Suppressor macrophage (primary cell): ENCODE measurements at regions not wholly inside any gene's neighbourhood (a gene's known extent, or its start where the extent isn't known, plus 50 kb on each side); places are given as distances from the start of the nearest gene placed in this dataset.
"Not testable (repeated sequence)": the region's sequence is repeated elsewhere in the genome, so short reads cannot be mapped to it uniquely, and the experiment has no call there.

Source experiments
- DNase-seq, 4 experiments: peaks; one replicate each; pipeline ENCODE4 v3.0.0-alpha.2; 2020 to 2022

GRCh38 chr6:22751223-22751622 is 181.9 kb downstream of the HDGFL1 start:
- no peak for DNase-seq

- DNase-seq = no peak
These were observed 183.2 kb downstream of the HDGFL1 start for GRCh38 chr6:22752522-22752921.

GRCh38 chr6:22754061-22754460 is 184.7 kb downstream of the HDGFL1 start:
- no peak for DNase-seq

- no peak for DNase-seq
These were observed 186.2 kb downstream of the HDGFL1 start for GRCh38 chr6:22755605-22756004.

- DNase-seq = no peak
These were observed 187.0 kb downstream of the HDGFL1 start for GRCh38 chr6:22756365-22756764.

GRCh38 chr6:22764496-22764895 is 195.1 kb downstream of the HDGFL1 start:
- DNase-seq = no peak

- no peak for DNase-seq
These were observed 195.6 kb downstream of the HDGFL1 start for GRCh38 chr6:22765015-22765414.

GRCh38 chr6:22766979-22767378 is 197.6 kb downstream of the HDGFL1 start:
- no peak for DNase-seq

- no peak for DNase-seq
These were observed 200.7 kb downstream of the HDGFL1 start for GRCh38 chr6:22770054-22770453.

GRCh38 chr6:22774129-22774528 is 204.8 kb downstream of the HDGFL1 start:
- no peak for DNase-seq

GRCh38 chr6:22778438-22778837 is 209.1 kb downstream of the HDGFL1 start:
- DNase-seq = not testable (repeated sequence)

- no peak for DNase-seq
These were observed 209.7 kb downstream of the HDGFL1 start for GRCh38 chr6:22779062-22779461.

GRCh38 chr6:22783931-22784330 is 214.6 kb downstream of the HDGFL1 start:
- no peak for DNase-seq

GRCh38 chr6:22784601-22785410 is 215.4 kb downstream of the HDGFL1 start:
- no peak for DNase-seq

GRCh38 chr6:22788038-22788437 is 218.7 kb downstream of the HDGFL1 start:
- no peak for DNase-seq

GRCh38 chr6:22789315-22789714 is 219.9 kb downstream of the HDGFL1 start:
- DNase-seq = no peak

GRCh38 chr6:22794844-22795243 is 225.5 kb downstream of the HDGFL1 start:
- DNase-seq = no peak

- DNase-seq = no peak
These were observed 231.1 kb downstream of the HDGFL1 start for GRCh38 chr6:22800451-22800850.

GRCh38 chr6:22801831-22802230 is 232.5 kb downstream of the HDGFL1 start:
- DNase-seq = no peak

GRCh38 chr6:22804620-22805261 is 235.4 kb downstream of the HDGFL1 start:
- DNase-seq = no peak

GRCh38 chr6:22807261-22807660 is 237.9 kb downstream of the HDGFL1 start:
- DNase-seq = no peak

GRCh38 chr6:22807818-22808217 is 238.5 kb downstream of the HDGFL1 start:
- DNase-seq = no peak

GRCh38 chr6:22808466-22808865 is 239.1 kb downstream of the HDGFL1 start:
- no peak for DNase-seq

- DNase-seq = no peak
These were observed 240.0 kb downstream of the HDGFL1 start for GRCh38 chr6:22809370-22809769.
